Nephron (organoid): ENCODE measurements at regions not wholly inside any gene's neighbourhood (a gene's known extent, or its start where the extent isn't known, plus 50 kb on each side); places are given as distances from the start of the nearest gene placed in this dataset.
A peak's percentile ranks its signal among the peaks of the same experiment; 100 is the strongest.

Experiments
- H3K27ac Mint-ChIP-seq, 3 experiments: 2 replicates each; pipeline ENCODE4 v1.8.0; 2020; ENCODE audit warnings: mixed read lengths in 3 of 3, mild to moderate bottlenecking in 2 of 3, moderate library complexity in 1 of 3
- H3K27me3 Mint-ChIP-seq: 2 replicates; pipeline ENCODE4 v1.8.0; 2021; ENCODE audit warnings: low read depth, mild to moderate bottlenecking, moderate library complexity, mixed read lengths
- H3K36me3 Mint-ChIP-seq: 2 replicates; pipeline ENCODE4 v1.8.0; 2020; ENCODE audit warnings: low read depth, mixed read lengths
- H3K4me1 Mint-ChIP-seq: 2 replicates; pipeline ENCODE4 v1.8.0; 2020; ENCODE audit warnings: mixed read lengths
- H3K4me3 Mint-ChIP-seq, 3 experiments: 2 replicates each; pipeline ENCODE4 v1.8.0; 2020; ENCODE audit warnings: mild to moderate bottlenecking in 3 of 3, mixed read lengths in 3 of 3, moderate library complexity in 2 of 3
- H3K9me3 Mint-ChIP-seq: 2 replicates; pipeline ENCODE4 v1.8.0; 2020; ENCODE audit warnings: mixed read lengths
- CTCF ChIP-seq, 3 experiments: fragments of 200-600 bp; sonication (generic); IDR thresholded peaks; one replicate each; pipeline ENCODE4 v1.5.0; 2021; ENCODE audit warnings: antibody characterized with exemption in 3 of 3; ENCODE audit not compliant: unreplicated experiment in 3 of 3

- Mint-ChIP-seq H3K4me3 (no peak overlapping the region), H3K4me1 (no peaks in the 10 kb centered on the region), H3K9me3 (peaks cover 4% of the 10 kb centered on the region), H3K27me3 (no peaks in the 10 kb centered on the region), H3K36me3 (no peaks in the 10 kb centered on the region), H3K27ac (no peak overlapping the region)
- TF ChIP-seq CTCF (IDR thresholded peaks at IDR 0.05; ENCODE audit: unreplicated experiment in 3 of 3) = no peak
These were observed 288.7 kb downstream of the AKAIN1 start for GRCh38 chr18:4908328-4908727.

GRCh38 chr18:4906856-4907255 lies 290.2 kb downstream of the AKAIN1 start:
- Mint-ChIP-seq H3K36me3 (no peaks in the 10 kb centered on the region), H3K4me3 (no peak overlapping the region), H3K9me3 (no peaks in the 10 kb centered on the region), H3K27ac (no peak overlapping the region), H3K27me3 (no peaks in the 10 kb centered on the region), H3K4me1 (no peaks in the 10 kb centered on the region)
- TF ChIP-seq CTCF (IDR thresholded peaks at IDR 0.05; ENCODE audit: unreplicated experiment in 3 of 3) = no peak

GRCh38 chr18:4888251-4889040 lies 308.6 kb downstream of the AKAIN1 start:
- no peaks in the 10 kb centered on the region for H3K27me3 Mint-ChIP-seq
- no peaks in the 10 kb centered on the region for H3K4me1 Mint-ChIP-seq
- peaks cover 21% of the 10 kb centered on the region for H3K9me3 Mint-ChIP-seq
- no peaks in the 10 kb centered on the region for H3K36me3 Mint-ChIP-seq
- no peak for TF ChIP-seq CTCF (IDR thresholded peaks at IDR 0.05; ENCODE audit: unreplicated experiment in 3 of 3)
- H3K27ac Mint-ChIP-seq = peak overlapping the region in 1 of 3 experiments; percentile 91
- H3K4me3 Mint-ChIP-seq = no peak overlapping the region

GRCh38 chr18:4878480-4878879 lies 318.6 kb downstream of the AKAIN1 start:
- peaks cover 22% of the 10 kb centered on the region for H3K9me3 Mint-ChIP-seq
- no peak for TF ChIP-seq CTCF (IDR thresholded peaks at IDR 0.05; ENCODE audit: unreplicated experiment in 3 of 3)
- no peaks in the 10 kb centered on the region for H3K36me3 Mint-ChIP-seq
- no peaks in the 10 kb centered on the region for H3K27me3 Mint-ChIP-seq
- H3K27ac Mint-ChIP-seq = no peak overlapping the region
- H3K4me3 Mint-ChIP-seq = no peak overlapping the region
- H3K4me1 Mint-ChIP-seq = no peaks in the 10 kb centered on the region

- H3K27me3 Mint-ChIP-seq = no peaks in the 10 kb centered on the region
- H3K27ac Mint-ChIP-seq = no peak overlapping the region
- no peak overlapping the region for H3K4me3 Mint-ChIP-seq
- no peak for TF ChIP-seq CTCF (IDR thresholded peaks at IDR 0.05; ENCODE audit: unreplicated experiment in 3 of 3)
- H3K9me3 Mint-ChIP-seq = peaks cover 11% of the 10 kb centered on the region
- no peaks in the 10 kb centered on the region for H3K4me1 Mint-ChIP-seq
- no peaks in the 10 kb centered on the region for H3K36me3 Mint-ChIP-seq
These were observed 325.9 kb downstream of the AKAIN1 start for GRCh38 chr18:4871197-4871596.

- no peaks in the 10 kb centered on the region for H3K27me3 Mint-ChIP-seq
- no peaks in the 10 kb centered on the region for H3K4me1 Mint-ChIP-seq
These were observed 326.8 kb downstream of the AKAIN1 start for GRCh38 chr18:4870177-4870773.

More at GRCh38 chr18:4870177-4870773, 326.8 kb downstream of the AKAIN1 start:
- no peaks in the 10 kb centered on the region for H3K36me3 Mint-ChIP-seq
- no peak for TF ChIP-seq CTCF (IDR thresholded peaks at IDR 0.05; ENCODE audit: unreplicated experiment in 3 of 3)
- H3K27ac Mint-ChIP-seq = no peak overlapping the region
- H3K9me3 Mint-ChIP-seq = peaks cover 11% of the 10 kb centered on the region
- no peak overlapping the region for H3K4me3 Mint-ChIP-seq
